ENCODE measurements at regions not wholly inside any gene's neighbourhood (a gene's known extent, or its start where the extent isn't known, plus 50 kb on each side); places are given as distances from the start of the nearest gene placed in this dataset.

DNA sequence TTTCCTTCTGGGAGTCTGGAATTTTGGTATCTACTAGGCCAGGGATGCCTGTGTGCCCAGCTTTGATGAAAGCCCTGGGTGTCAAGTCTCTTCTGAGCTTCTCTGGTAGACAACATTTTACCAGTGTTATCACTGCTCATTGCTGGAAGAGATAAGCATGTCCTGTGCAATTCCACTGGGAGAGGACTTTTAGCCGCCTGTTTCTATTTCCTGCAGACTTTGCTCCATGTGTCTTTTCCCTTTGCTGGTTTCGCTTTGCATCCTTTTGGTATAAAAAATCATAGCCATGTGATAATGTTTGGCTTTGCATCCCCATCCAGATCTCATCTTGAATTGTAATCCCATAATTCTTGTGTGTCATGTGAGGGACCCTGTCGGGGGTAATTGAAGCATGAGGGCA lies 163.2 kb downstream of the SLC28A3 start:
- TF ChIP-seq USF1 (IDR thresholded peaks at IDR 0.05), result no peak
- TF ChIP-seq, protein P1, sequence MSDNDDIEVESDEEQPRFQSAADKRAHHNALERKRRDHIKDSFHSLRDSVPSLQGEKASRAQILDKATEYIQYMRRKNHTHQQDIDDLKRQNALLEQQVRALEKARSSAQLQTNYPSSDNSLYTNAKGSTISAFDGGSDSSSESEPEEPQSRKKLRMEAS (IDR thresholded peaks at IDR 0.05), result no peak
- no peak for TF ChIP-seq TEAD4 (IDR thresholded peaks at IDR 0.05)
- TF ChIP-seq TCF12 (IDR thresholded peaks at IDR 0.05; ENCODE audit: low read depth), result no peak
- no peak for TF ChIP-seq CEBPB (IDR thresholded peaks at IDR 0.05)
- TF ChIP-seq EGR1 (IDR thresholded peaks at IDR 0.05), result no peak
- TF ChIP-seq RAD21 (IDR thresholded peaks at IDR 0.05; ENCODE audit: low read depth), result no peak
- no peak for TF ChIP-seq ZBTB7A (IDR thresholded peaks at IDR 0.05; ENCODE audit: low read depth)
- TF ChIP-seq NFIC (IDR thresholded peaks at IDR 0.05), result no peak

DNA sequence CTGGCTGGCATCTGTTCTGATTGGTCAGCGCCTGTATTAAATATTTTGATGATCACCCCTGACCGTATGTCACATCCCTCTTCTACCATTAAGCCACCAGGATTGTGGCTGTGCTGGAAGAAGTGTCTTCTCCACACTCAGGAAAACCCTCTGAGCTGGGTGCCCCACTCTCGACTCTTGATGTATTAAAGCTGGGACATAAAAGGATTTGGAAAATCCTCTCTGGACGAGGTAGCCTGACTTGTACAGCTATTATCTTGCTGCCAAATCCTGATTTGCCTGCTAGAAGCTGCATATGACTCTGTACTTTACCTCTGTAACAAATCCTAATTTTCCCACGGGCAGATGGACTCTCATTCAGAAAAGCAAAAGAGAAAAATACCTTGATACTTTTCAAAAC lies 161.0 kb downstream of the SLC28A3 start:
- TF ChIP-seq, protein P1 (IDR thresholded peaks at IDR 0.05), result no peak
- TF ChIP-seq CREB1 (IDR thresholded peaks at IDR 0.05; ENCODE audit: low read depth) (no peak), TCF12 (IDR thresholded peaks at IDR 0.05; ENCODE audit: low read depth) (no peak), EGR1 (IDR thresholded peaks at IDR 0.05) (no peak), YY1 (IDR thresholded peaks at IDR 0.05; ENCODE audit: low read depth) (no peak), NFIC (IDR thresholded peaks at IDR 0.05) (no peak), RAD21 (IDR thresholded peaks at IDR 0.05; ENCODE audit: low read depth) (no peak), FOXM1 (IDR thresholded peaks at IDR 0.05; ENCODE audit: borderline replicate concordance, low read depth) (no peak), EP300 (IDR thresholded peaks at IDR 0.05; ENCODE audit: borderline replicate concordance) (no peak), ZBTB7A (IDR thresholded peaks at IDR 0.05; ENCODE audit: low read depth) (no peak), TEAD4 (IDR thresholded peaks at IDR 0.05) (no peak), TAF1 (IDR thresholded peaks at IDR 0.05; ENCODE audit: low read depth) (no peak), USF1 (IDR thresholded peaks at IDR 0.05) (no peak), CEBPB (IDR thresholded peaks at IDR 0.05) (no peak)
- TF ChIP-seq, protein P2, sequence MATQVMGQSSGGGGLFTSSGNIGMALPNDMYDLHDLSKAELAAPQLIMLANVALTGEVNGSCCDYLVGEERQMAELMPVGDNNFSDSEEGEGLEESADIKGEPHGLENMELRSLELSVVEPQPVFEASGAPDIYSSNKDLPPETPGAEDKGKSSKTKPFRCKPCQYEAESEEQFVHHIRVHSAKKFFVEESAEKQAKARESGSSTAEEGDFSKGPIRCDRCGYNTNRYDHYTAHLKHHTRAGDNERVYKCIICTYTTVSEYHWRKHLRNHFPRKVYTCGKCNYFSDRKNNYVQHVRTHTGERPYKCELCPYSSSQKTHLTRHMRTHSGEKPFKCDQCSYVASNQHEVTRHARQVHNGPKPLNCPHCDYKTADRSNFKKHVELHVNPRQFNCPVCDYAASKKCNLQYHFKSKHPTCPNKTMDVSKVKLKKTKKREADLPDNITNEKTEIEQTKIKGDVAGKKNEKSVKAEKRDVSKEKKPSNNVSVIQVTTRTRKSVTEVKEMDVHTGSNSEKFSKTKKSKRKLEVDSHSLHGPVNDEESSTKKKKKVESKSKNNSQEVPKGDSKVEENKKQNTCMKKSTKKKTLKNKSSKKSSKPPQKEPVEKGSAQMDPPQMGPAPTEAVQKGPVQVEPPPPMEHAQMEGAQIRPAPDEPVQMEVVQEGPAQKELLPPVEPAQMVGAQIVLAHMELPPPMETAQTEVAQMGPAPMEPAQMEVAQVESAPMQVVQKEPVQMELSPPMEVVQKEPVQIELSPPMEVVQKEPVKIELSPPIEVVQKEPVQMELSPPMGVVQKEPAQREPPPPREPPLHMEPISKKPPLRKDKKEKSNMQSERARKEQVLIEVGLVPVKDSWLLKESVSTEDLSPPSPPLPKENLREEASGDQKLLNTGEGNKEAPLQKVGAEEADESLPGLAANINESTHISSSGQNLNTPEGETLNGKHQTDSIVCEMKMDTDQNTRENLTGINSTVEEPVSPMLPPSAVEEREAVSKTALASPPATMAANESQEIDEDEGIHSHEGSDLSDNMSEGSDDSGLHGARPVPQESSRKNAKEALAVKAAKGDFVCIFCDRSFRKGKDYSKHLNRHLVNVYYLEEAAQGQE (IDR thresholded peaks at IDR 0.05; ENCODE audit: low read depth), result no peak

GRCh38 chr9:84187090-84187489 lies 153.5 kb downstream of the SLC28A3 start:
- no peak for TF ChIP-seq EP300 (IDR thresholded peaks at IDR 0.05; ENCODE audit: borderline replicate concordance)
- no peak for TF ChIP-seq EGR1 (IDR thresholded peaks at IDR 0.05)
- TF ChIP-seq YY1 (IDR thresholded peaks at IDR 0.05; ENCODE audit: low read depth), result no peak
- TF ChIP-seq, protein P2 (IDR thresholded peaks at IDR 0.05; ENCODE audit: low read depth), result no peak
- no peak for TF ChIP-seq ZBTB7A (IDR thresholded peaks at IDR 0.05; ENCODE audit: low read depth)

- TF ChIP-seq EGR1 (IDR thresholded peaks at IDR 0.05), result no peak
These were observed 150.7 kb downstream of the SLC28A3 start for GRCh38 chr9:84189904-84190303.

DNA sequence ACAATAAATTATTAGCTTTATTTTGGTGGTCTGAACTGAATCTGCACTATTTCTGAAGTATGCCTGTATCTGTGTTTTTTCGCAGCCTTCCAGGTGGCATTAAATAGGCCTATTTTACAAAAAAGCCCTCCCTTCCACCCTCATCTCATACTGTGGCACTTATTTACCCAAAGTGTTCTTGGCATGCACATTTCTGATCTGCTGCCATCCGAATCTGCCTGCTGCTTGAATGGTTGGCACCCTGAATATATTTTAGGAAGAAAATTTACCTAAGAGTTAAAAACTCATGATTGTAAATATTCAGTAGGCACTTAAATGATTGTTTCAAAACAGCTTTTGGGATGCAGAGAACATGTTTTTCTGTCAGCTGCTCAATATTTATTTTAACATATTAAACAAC lies 150.1 kb downstream of the SLC28A3 start:
- TF ChIP-seq ZBTB7A (IDR thresholded peaks at IDR 0.05; ENCODE audit: low read depth), result no peak

- no peak for TF ChIP-seq CREB1 (IDR thresholded peaks at IDR 0.05; ENCODE audit: low read depth)
- TF ChIP-seq, protein P2 (IDR thresholded peaks at IDR 0.05; ENCODE audit: low read depth), result no peak
- no peak for TF ChIP-seq CEBPB (IDR thresholded peaks at IDR 0.05)
- no peak for TF ChIP-seq TCF12 (IDR thresholded peaks at IDR 0.05; ENCODE audit: low read depth)
- no peak for TF ChIP-seq USF1 (IDR thresholded peaks at IDR 0.05)
- TF ChIP-seq TAF1 (IDR thresholded peaks at IDR 0.05; ENCODE audit: low read depth), result no peak
- TF ChIP-seq, protein P1 (IDR thresholded peaks at IDR 0.05), result no peak
- no peak for TF ChIP-seq TEAD4 (IDR thresholded peaks at IDR 0.05)
- no peak for TF ChIP-seq FOXM1 (IDR thresholded peaks at IDR 0.05; ENCODE audit: borderline replicate concordance, low read depth)
- TF ChIP-seq ZBTB7A (IDR thresholded peaks at IDR 0.05; ENCODE audit: low read depth), result no peak
- no peak for TF ChIP-seq EGR1 (IDR thresholded peaks at IDR 0.05)
- TF ChIP-seq YY1 (IDR thresholded peaks at IDR 0.05; ENCODE audit: low read depth), result no peak
These were observed 133.7 kb downstream of the SLC28A3 start for GRCh38 chr9:84206801-84207370.
